ENCODE measurements at regions not wholly inside any gene's neighbourhood (a gene's known extent, or its start where the extent isn't known, plus 50 kb on each side); places are given as distances from the start of the nearest gene placed in this dataset.
"Not testable (repeated sequence)": the region's sequence is repeated elsewhere in the genome, so short reads cannot be mapped to it uniquely, and the experiment has no call there.

DNA sequence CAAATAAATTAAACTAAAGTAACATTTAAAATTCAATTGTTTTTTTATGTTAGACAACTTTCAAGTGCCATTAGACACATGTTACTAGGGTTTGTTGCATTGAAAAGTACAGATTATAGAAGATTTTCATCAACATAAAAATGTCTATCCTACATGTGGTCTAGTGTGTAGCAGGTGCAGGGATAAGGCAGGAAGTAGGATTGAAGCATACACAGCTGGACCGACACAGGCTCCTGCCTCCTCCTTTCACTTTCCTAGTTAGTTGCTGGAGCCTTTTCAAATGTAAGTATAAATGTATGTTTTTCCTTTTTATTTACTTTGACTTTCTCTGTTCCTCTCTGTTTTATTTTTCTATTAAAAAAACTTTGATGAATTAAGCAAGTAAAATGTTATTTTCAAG, 246.9 kb upstream of the LUZP2 start:
- CTCF ChIA-PET = no interaction called here
- no CpG with 5 or more reads among the region's 1 CpG for WGBS (ENCODE audit: insufficient coverage)
- no peaks in the 10 kb centered on the region for H3K36me3 ChIP-seq (ENCODE audit: control insufficient read depth in 4 of 4, insufficient read depth in 4 of 4, low read length in 3 of 4)

GRCh38 chr11:24253237-24253760, 243.6 kb upstream of the LUZP2 start:
- Histone ChIP-seq H3K4me1 (ENCODE audit: control extremely low read depth in 1 of 4, control insufficient read depth in 4 of 4, insufficient read depth in 4 of 4, low read length in 3 of 4) (no peaks in the 10 kb centered on the region), H3K27ac (ENCODE audit: insufficient read depth in 1 of 2, low read depth in 1 of 2, low read length in 2 of 2, poor library complexity in 1 of 2, severe bottlenecking in 2 of 2) (no peak overlapping the region), H3K4me3 (ENCODE audit: control insufficient read depth in 1 of 7, extremely low read depth in 1 of 7, insufficient read depth in 4 of 7, low read depth in 2 of 7, low read length in 6 of 7) (no peak overlapping the region), H3K27me3 (replicated peaks in 2 of 5; ENCODE audit: control insufficient read depth in 4 of 5, insufficient read depth in 5 of 5, low read length in 4 of 5) (no peaks in the 10 kb centered on the region), H3K36me3 (ENCODE audit: control insufficient read depth in 4 of 4, insufficient read depth in 4 of 4, low read length in 3 of 4) (no peaks in the 10 kb centered on the region), H3K9me3 (ENCODE audit: control extremely low read depth in 1 of 5, control insufficient read depth in 4 of 5, insufficient read depth in 2 of 5, low read depth in 1 of 5, low read length in 4 of 5) (no peaks in the 10 kb centered on the region)
- DNase-seq = no peak
- ChIA-PET CTCF (no interaction called here), POLR2A (no interaction called here)
- WGBS (ENCODE audit: insufficient coverage) = no CpG with 5 or more reads among the region's 1 CpG

More for the DNA sequence above, 246.9 kb upstream of the LUZP2 start:
- no peaks in the 10 kb centered on the region for H3K4me1 ChIP-seq (ENCODE audit: control extremely low read depth in 1 of 4, control insufficient read depth in 4 of 4, insufficient read depth in 4 of 4, low read length in 3 of 4)
- no peaks in the 10 kb centered on the region for H3K27me3 ChIP-seq (replicated peaks in 2 of 5; ENCODE audit: control insufficient read depth in 4 of 5, insufficient read depth in 5 of 5, low read length in 4 of 5)
- DNase-seq = no peak
- no peak overlapping the region for H3K4me3 ChIP-seq (ENCODE audit: control insufficient read depth in 1 of 7, extremely low read depth in 1 of 7, insufficient read depth in 4 of 7, low read depth in 2 of 7, low read length in 6 of 7)
- no peaks in the 10 kb centered on the region for H3K9me3 ChIP-seq (ENCODE audit: control extremely low read depth in 1 of 5, control insufficient read depth in 4 of 5, insufficient read depth in 2 of 5, low read depth in 1 of 5, low read length in 4 of 5)
- no peak overlapping the region for H3K27ac ChIP-seq (ENCODE audit: insufficient read depth in 1 of 2, low read depth in 1 of 2, low read length in 2 of 2, poor library complexity in 1 of 2, severe bottlenecking in 2 of 2)
- POLR2A ChIA-PET = no interaction called here

DNA sequence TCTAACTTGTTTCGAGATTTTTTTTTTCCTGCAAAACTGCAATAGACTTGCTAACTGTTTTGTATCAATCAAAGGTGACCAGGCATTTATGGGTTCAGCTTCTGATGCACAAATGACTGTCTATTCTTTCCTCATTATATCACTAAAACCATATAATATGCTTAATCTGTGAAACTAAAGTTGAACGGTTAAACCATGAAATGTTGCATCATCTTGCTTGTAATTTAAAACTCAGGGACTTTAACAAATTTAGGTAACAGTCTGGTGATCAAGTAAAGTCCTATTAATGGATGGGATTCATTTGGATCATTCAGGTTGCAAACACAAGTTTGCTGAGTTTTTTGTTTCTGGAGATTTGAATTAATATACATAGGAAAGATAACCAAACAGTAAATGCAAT, 232.0 kb upstream of the LUZP2 start:
- no peak overlapping the region for H3K27ac ChIP-seq (ENCODE audit: insufficient read depth in 1 of 2, low read depth in 1 of 2, low read length in 2 of 2, poor library complexity in 1 of 2, severe bottlenecking in 2 of 2)
- no peaks in the 10 kb centered on the region for H3K4me1 ChIP-seq (ENCODE audit: control extremely low read depth in 1 of 4, control insufficient read depth in 4 of 4, insufficient read depth in 4 of 4, low read length in 3 of 4)
- WGBS (ENCODE audit: insufficient coverage) = 80% methylated on average over 1 of the region's 2 CpGs
- H3K9me3 ChIP-seq (ENCODE audit: control extremely low read depth in 1 of 5, control insufficient read depth in 4 of 5, insufficient read depth in 2 of 5, low read depth in 1 of 5, low read length in 4 of 5) = no peaks in the 10 kb centered on the region
- H3K4me3 ChIP-seq (ENCODE audit: control insufficient read depth in 1 of 7, extremely low read depth in 1 of 7, insufficient read depth in 4 of 7, low read depth in 2 of 7, low read length in 6 of 7) = no peak overlapping the region
- DNase-seq = no peak
- no peaks in the 10 kb centered on the region for H3K36me3 ChIP-seq (ENCODE audit: control insufficient read depth in 4 of 4, insufficient read depth in 4 of 4, low read length in 3 of 4)
- ChIA-PET POLR2A (no interaction called here), CTCF (no interaction called here)
- no peaks in the 10 kb centered on the region for H3K27me3 ChIP-seq (replicated peaks in 2 of 5; ENCODE audit: control insufficient read depth in 4 of 5, insufficient read depth in 5 of 5, low read length in 4 of 5)

DNA sequence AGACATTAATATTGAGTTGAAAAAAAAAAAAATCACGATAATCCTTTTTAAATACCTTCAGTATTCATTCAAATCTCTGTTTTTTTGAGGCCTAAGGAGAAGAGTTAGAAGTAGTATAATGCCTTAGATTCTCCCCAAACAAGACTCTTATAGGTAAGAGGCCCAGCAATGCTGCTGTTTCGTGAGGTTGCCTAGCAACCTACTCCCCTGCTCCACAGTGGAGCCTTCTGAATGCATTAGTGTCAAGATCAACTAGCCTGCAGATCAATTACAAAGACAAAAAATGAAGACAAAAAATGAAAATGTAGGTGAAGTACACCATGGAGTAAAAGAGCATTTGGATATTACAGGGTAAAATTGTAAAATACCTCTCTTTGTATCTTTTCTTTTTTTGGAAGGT, 229.8 kb upstream of the LUZP2 start:
- Histone ChIP-seq H3K27me3 (replicated peaks in 2 of 5; ENCODE audit: control insufficient read depth in 4 of 5, insufficient read depth in 5 of 5, low read length in 4 of 5) (no peaks in the 10 kb centered on the region), H3K27ac (ENCODE audit: insufficient read depth in 1 of 2, low read depth in 1 of 2, low read length in 2 of 2, poor library complexity in 1 of 2, severe bottlenecking in 2 of 2) (no peak overlapping the region), H3K4me1 (ENCODE audit: control extremely low read depth in 1 of 4, control insufficient read depth in 4 of 4, insufficient read depth in 4 of 4, low read length in 3 of 4) (no peaks in the 10 kb centered on the region), H3K36me3 (ENCODE audit: control insufficient read depth in 4 of 4, insufficient read depth in 4 of 4, low read length in 3 of 4) (no peaks in the 10 kb centered on the region), H3K9me3 (ENCODE audit: control extremely low read depth in 1 of 5, control insufficient read depth in 4 of 5, insufficient read depth in 2 of 5, low read depth in 1 of 5, low read length in 4 of 5) (no peaks in the 10 kb centered on the region), H3K4me3 (ENCODE audit: control insufficient read depth in 1 of 7, extremely low read depth in 1 of 7, insufficient read depth in 4 of 7, low read depth in 2 of 7, low read length in 6 of 7) (no peak overlapping the region)
- DNase-seq = no peak
- CTCF ChIA-PET = no interaction called here
- POLR2A ChIA-PET = no interaction called here
- WGBS (ENCODE audit: insufficient coverage) = no CpG with 5 or more reads among the region's 2 CpGs

DNA sequence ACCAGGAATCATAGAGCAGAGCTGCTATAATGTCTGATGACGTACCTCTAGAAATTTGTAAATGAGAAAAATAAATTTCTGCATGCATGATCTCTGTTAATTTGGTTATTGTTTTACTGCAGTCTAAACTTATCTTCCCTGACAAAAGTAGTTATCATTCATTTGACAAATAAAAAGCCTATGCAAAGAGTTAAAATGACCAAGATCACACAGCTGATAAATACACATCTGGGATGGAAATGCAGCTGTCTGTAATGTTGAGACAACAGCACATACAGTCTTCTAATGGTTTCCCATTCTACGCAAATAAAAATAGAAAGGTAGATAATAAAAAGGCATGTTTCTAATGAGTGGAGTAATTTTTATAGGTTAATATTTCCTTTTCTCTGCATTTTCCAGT, 225.1 kb upstream of the LUZP2 start:
- Histone ChIP-seq H3K27me3 (replicated peaks in 2 of 5; ENCODE audit: control insufficient read depth in 4 of 5, insufficient read depth in 5 of 5, low read length in 4 of 5) (no peaks in the 10 kb centered on the region), H3K4me3 (ENCODE audit: control insufficient read depth in 1 of 7, extremely low read depth in 1 of 7, insufficient read depth in 4 of 7, low read depth in 2 of 7, low read length in 6 of 7) (no peak overlapping the region), H3K4me1 (ENCODE audit: control extremely low read depth in 1 of 4, control insufficient read depth in 4 of 4, insufficient read depth in 4 of 4, low read length in 3 of 4) (no peaks in the 10 kb centered on the region), H3K36me3 (ENCODE audit: control insufficient read depth in 4 of 4, insufficient read depth in 4 of 4, low read length in 3 of 4) (no peaks in the 10 kb centered on the region), H3K27ac (ENCODE audit: insufficient read depth in 1 of 2, low read depth in 1 of 2, low read length in 2 of 2, poor library complexity in 1 of 2, severe bottlenecking in 2 of 2) (no peak overlapping the region), H3K9me3 (ENCODE audit: control extremely low read depth in 1 of 5, control insufficient read depth in 4 of 5, insufficient read depth in 2 of 5, low read depth in 1 of 5, low read length in 4 of 5) (peaks cover 0 to 2% (median 0%) of the 10 kb centered on the region in 5 experiments)
- ChIA-PET POLR2A (no interaction called here), CTCF (no interaction called here)
- DNase-seq = no peak
- WGBS (ENCODE audit: insufficient coverage) = no CpG with 5 or more reads among the region's 2 CpGs

DNA sequence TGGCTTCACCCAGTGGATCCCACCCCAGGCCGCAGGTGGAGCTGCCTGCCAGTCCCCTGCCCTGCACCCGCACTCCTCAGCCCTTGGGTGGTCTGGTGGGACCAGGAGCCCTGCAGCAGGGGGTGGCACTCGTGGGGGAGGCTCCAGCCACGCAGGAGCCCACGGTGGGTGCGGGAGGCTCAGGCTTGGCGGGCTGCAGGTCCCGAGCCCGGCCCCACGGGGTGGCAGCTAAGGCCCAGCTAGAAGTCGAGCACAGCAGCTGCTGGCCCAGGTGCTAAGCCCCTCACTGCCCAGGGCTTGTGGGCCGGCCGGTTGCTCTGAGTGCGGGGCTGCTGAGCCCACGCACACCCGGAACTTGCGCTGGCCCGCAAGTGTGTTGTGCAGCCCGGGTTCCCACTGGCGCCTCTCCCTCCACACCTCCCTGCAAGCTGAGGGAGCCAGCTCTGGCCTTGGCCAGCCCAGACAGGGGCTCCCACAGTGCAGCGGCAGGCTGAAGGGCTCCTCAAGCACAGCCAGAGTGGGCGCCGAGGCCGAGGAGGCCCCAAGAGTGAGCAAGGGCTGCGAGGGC, 222.6 kb upstream of the LUZP2 start:
- CTCF ChIA-PET; H3K27me3 ChIP-seq (replicated peaks in 2 of 5; ENCODE audit: control insufficient read depth in 4 of 5, insufficient read depth in 5 of 5, low read length in 4 of 5); POLR2A ChIA-PET; H3K9me3 ChIP-seq (ENCODE audit: control extremely low read depth in 1 of 5, control insufficient read depth in 4 of 5, insufficient read depth in 2 of 5, low read depth in 1 of 5, low read length in 4 of 5); H3K36me3 ChIP-seq (ENCODE audit: control insufficient read depth in 4 of 4, insufficient read depth in 4 of 4, low read length in 3 of 4); DNase-seq; H3K27ac ChIP-seq (ENCODE audit: insufficient read depth in 1 of 2, low read depth in 1 of 2, low read length in 2 of 2, poor library complexity in 1 of 2, severe bottlenecking in 2 of 2); H3K4me3 ChIP-seq (ENCODE audit: control insufficient read depth in 1 of 7, extremely low read depth in 1 of 7, insufficient read depth in 4 of 7, low read depth in 2 of 7, low read length in 6 of 7); H3K4me1 ChIP-seq (ENCODE audit: control extremely low read depth in 1 of 4, control insufficient read depth in 4 of 4, insufficient read depth in 4 of 4, low read length in 3 of 4): not testable (repeated sequence)
- 94% methylated on average over 14 of the region's 25 CpGs for WGBS (ENCODE audit: insufficient coverage)

DNA sequence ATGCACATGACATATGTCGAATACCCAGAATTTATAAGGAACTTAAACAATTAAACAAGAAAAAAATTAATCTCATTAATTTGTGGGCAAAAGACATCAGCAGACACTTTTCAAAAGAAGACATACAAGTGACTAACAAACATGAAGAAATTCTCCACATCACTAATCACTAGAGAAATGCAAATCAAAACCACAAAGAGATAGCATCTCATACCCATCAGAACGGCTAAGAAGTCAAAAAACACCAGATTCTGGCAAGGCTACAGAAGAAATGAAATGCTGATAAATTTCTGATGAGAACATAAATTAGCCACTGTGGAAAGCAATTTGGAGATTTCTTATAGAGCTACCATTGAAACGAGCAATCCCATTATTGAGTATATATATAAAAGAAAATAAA, 210.6 kb upstream of the LUZP2 start:
- Histone ChIP-seq H3K4me1 (ENCODE audit: control extremely low read depth in 1 of 4, control insufficient read depth in 4 of 4, insufficient read depth in 4 of 4, low read length in 3 of 4) (no peaks in the 10 kb centered on the region), H3K4me3 (ENCODE audit: control insufficient read depth in 1 of 7, extremely low read depth in 1 of 7, insufficient read depth in 4 of 7, low read depth in 2 of 7, low read length in 6 of 7) (no peak overlapping the region), H3K9me3 (ENCODE audit: control extremely low read depth in 1 of 5, control insufficient read depth in 4 of 5, insufficient read depth in 2 of 5, low read depth in 1 of 5, low read length in 4 of 5) (no peaks in the 10 kb centered on the region), H3K27ac (ENCODE audit: insufficient read depth in 1 of 2, low read depth in 1 of 2, low read length in 2 of 2, poor library complexity in 1 of 2, severe bottlenecking in 2 of 2) (no peak overlapping the region), H3K36me3 (ENCODE audit: control insufficient read depth in 4 of 4, insufficient read depth in 4 of 4, low read length in 3 of 4) (no peaks in the 10 kb centered on the region), H3K27me3 (replicated peaks in 2 of 5; ENCODE audit: control insufficient read depth in 4 of 5, insufficient read depth in 5 of 5, low read length in 4 of 5) (no peaks in the 10 kb centered on the region)
- no CpG with 5 or more reads among the region's 3 CpGs for WGBS (ENCODE audit: insufficient coverage)
- POLR2A ChIA-PET = interaction anchor here (0.6 kb wide), 1 partner anchor 13 kb away, joined by 3 read pairs; no protein-coding TSS in a partner anchor
- CTCF ChIA-PET = interaction anchor here (1.1 kb wide), 1 partner anchor 25 kb away, joined by 5 read pairs; no protein-coding TSS in a partner anchor
- no peak for DNase-seq
